Activated T-cell treated with anti-CD3 and anti-CD28 coated beads, Interleukin-2, amount 50 U/mL, for 1 hour (primary cell): ENCODE measurements at regions not wholly inside any gene's neighbourhood (a gene's known extent, or its start where the extent isn't known, plus 50 kb on each side); places are given as distances from the start of the nearest gene placed in this dataset.

Experiments used
- DNase-seq: peaks from one replicate; pipeline ENCODE4 v3.0.0-alpha.2; 2020

DNA sequence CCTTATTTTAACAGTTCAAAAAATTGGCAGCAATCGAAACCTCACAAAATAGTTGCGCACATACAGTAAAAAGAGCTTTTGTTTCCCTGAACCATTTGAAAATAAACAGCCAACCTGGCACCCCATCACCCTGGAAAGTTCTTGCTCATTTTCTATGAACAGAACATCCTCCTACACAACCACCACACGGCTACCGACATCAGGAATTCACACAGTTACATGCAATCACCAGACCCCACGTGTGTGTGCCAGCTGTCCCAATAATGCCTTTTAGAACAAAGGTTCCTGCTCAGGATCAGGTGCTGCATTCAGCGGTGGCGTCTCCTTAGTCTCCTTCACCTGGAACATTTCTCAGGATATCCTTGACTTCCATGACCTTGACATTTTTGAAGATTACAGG lies 186.5 kb downstream of the KLF13 start:
- no peak for DNase-seq

DNA sequence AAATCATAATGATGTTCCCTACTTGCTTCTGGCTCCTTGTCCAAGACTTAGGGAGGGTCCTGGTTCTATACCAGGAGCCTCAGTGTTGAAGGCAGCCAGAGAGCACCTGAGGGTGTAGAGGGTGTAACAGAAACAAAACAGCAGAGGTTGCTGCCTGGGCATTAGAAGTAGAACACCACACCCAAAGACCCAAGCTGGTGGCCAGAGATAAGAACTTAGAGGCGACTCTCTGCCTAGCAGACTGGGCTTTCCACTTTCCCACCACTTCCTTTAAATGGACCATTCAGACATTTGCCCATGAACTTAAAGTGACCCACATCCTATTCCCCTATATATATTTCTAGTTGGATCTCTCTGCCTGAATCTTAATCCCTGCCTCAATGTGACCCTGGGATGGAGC lies 189.8 kb downstream of the KLF13 start:
- DNase-seq, result no peak

DNA sequence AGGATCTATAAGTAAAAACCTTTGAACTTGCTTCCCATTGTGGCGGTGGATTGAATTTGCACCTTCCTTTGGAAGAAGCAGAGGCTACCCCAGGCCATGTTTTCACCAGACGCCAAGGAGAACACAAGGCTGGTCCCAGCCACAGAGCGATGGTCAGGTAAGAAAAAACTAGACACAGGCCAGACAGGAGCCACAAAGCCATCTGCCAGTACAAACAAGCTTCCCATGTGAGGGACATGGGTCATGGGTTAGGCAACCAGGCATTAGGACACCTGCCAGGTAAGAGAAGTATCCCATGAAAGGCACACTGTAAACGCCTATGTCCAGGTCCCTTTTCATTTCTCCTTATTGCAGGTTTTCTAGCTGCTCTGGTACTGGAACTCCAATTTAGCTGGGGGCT lies 190.2 kb downstream of the KLF13 start:
- no peak for DNase-seq

DNA sequence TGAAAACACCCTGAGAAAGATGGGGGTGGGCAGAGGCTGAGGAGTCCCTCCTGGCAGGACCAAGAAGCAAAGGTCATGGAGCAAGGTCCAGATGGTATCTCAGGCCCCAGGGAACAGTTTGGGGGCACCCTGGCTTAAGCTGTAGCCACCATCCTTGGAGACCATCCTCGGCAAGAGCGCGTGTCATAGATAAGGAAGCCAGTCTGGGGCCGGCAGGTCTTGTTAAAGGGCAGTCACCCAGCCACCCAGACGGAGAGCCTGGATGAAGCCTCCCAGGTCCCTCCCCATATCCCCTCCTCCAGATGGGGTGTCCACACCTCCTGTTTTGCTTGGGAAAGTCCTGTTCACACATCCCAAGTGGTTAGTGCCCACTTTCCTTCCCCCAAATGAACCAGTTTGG lies 191.1 kb downstream of the KLF13 start:
- no peak for DNase-seq

DNA sequence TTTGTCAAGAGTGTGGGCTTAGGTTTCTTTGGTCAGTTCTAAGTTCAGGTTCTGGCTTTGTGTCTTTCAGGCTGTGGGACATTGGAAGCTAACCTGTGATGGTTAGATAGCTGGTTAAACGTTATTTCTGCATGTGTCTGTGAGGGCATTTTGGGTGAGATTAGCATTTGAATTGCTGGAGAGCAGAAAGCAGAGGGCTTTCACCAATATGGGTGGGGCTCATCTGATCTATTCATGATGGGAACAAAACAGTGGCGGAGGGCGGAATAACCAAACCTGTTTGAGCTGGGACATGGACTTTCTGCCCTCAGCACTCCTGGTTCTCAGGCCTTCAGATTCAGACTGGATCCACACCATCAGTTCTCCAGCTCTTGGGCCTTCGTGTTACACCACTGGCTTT lies 195.4 kb downstream of the KLF13 start:
- DNase-seq, result no peak

DNA sequence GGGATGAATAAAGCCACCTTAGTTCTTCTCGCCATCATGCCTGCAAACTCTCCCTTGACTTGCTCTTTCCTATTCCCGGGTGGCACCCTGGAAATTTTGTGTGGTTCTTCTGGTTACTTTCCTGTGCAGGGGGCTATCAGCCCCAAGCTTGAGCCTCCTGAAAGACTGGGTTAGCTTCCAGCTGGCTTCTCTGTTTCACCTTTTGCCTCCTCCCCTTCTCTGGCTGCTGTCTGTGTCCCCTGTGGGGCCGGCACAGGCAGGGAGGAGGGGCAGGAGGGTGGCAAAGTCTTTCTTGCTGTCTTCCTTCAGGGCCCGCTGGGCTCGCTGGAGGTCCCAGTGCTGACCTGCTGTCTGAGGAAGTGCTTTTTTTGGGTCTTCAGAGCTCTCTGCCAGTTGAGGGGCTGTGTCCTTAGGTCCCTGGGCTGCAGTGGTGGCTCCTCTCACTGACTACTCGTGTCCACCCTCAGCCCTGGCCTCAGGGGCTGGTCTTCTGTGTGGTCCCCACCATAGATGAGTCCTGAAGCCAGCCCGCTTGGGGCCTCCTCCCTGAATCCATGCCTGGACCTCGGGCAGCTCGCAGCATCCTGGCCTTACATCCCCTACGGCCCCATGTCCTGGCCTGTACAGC lies 196.5 kb downstream of the KLF13 start:
- no peak for DNase-seq

DNA sequence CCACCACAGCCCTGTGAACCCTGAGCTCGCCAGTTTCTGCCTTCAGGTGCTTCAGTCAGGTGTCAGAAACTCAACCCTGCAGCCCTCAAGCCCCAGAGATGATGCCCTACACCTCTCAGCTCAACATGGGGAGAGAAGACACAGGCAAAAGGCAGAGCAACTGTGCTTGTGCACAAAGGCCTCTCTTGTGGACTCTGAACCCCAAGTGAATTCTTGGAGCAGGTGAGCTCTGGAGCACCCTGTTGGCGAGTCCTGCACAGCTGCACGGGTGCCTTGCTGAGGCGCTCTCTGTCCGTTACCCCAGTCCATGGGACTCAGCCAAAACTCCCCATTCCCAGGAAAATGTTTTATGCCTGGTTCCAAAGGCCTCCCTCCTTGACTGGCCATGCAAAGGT lies 197.0 kb downstream of the KLF13 start:
- DNase-seq, result no peak

DNA sequence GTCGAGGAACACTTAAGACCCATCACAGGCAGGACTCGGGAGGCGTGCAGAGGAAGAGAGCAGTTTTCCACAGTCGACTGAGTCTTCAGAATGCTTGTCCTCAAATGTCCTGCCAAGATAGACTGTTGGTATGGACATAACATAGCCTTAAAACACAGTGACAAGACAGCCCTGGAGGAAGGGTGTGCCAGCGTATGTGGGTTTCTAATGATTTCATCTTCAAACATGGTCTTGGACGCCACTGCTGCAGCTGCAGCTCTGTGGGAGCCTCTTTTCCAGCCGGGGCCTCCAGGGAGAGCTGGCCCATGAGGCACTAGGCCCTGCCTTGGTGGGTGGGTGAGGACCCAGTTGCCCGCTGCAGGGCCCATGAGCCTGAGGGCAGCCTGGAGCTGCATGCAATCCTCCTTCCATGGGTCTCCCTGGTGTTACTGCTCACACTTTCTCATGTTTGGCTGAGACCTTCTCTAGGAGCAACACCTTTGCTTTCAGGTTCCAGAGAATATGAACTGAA lies 198.6 kb downstream of the KLF13 start:
- DNase-seq, result no peak

DNA sequence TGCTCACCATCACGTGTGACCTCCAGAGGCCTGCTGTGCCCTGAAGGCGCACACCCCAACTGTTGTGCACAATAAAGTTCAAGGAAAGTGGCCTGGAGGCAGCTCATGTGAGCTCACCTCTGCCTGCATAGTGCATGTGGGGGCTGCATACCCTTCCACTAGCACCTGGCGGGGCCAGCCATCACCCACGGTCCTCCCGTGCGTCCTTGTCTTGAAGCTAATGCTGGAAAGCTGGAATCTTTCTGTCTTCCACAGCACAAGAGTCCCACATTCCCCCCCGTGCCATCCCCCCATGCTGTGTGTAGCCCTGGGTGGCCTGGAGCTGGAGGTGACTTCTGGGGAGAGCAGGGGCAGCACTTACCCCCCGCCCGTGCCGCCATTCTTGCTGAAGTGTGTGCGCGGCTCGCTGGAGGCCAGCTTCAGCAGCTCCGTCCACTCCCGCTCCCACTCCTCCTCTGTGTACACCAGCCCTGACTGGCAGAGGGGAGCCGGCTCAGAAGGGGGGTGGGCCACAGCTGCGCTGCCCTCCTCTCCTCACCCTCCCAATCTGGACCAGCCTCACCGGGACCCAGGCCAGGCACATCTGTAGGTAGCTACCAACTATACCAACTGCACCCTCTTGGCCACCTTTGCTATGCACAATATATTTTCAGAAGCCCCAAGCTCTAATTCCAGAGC lies 199.5 kb downstream of the KLF13 start:
- DNase-seq, result no peak

DNA sequence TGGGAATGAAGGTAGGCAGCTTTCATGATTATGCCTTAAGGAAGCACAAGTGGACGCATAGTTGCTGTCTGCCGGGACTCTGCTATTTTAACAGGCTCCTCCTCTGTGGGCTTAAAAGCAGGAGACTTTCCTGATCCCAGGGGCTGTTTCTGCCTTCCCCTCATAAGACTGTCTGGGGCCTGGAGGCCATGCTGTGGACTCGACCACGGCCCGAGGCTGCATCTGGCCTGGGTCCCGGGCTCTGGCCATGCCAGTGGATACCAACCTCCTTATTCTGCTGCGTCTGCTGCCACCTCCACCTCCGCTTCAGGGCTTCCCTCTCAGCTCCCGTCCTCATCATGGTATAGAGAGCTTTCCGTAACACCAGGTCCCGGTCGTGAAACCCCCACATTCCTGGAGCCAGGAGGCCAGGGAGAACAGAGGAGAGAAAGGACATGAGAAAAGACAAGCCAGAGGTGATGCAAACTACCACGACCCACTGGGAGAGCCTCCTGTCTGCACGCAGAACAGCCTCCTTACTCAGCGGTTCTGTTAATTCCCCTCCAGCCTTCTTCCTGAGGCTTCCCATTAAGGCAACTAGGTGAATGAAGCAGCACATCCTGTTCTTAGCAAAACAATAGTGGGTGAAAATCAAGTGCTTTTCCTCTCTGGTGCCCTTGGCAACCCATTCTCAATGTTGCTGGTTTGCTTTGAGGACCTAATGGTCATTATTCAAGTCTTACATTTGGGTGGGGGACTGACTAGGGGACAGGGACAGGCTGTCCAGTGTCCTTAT lies 200.5 kb downstream of the KLF13 start:
- DNase-seq, result no peak

DNA sequence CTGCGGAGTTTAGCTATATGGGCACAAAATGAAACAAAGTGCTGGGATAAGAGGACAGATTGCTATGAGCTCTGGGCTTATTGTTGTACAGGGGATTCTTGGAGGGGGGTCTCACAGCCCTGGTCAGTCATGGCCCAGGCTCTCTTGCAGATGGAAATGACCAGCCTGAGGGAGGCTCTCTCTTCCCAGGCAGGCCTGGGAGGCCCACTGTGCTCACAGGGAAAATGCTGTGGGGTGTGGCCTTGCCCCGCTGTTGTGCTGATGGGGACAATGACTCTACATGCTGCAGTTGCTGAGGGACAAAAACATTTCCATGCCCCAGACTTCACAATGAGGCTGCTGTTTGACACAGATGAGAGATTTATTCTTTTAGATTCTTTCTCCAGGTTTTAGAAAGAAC lies 202.2 kb downstream of the KLF13 start:
- no peak for DNase-seq

DNA sequence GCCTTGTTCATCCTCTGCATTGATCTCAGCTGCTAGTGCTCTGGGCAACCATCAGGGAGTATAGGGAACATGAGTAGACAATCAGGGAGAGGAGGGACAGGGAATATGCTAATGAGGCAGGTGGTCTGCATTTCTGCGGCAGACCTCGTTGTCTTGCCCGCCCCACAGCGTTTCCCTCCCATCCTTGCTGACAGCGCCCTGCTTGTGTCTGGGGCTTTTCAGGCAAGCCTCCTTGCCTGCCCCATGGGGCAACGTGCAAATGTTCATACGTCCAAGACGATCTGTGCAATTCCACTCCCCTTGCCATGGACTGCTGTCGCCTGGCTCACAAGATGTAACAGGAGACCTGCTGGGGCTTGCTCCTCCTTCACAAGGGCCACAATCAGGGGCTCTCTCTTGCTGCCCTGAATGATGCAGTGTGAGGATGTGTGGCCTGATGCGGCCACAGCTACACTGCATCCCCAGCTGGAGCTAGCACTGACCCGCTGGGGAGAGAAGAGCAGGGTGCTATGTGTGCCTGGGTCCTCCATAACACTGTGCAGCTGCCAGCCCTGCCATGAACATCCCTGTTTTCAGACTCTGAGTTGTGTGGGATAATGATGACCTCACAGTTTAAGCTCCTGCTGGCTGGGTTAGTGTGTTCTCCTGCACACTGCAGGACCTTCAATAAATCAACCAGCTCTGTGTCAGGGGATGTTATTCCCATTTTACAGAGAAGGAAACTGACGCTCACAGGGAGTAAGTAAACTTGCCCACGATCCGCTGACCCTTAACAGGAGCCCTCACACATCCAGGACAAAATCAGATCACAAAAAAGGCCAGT lies 211.3 kb downstream of the KLF13 start:
- no peak for DNase-seq

DNA sequence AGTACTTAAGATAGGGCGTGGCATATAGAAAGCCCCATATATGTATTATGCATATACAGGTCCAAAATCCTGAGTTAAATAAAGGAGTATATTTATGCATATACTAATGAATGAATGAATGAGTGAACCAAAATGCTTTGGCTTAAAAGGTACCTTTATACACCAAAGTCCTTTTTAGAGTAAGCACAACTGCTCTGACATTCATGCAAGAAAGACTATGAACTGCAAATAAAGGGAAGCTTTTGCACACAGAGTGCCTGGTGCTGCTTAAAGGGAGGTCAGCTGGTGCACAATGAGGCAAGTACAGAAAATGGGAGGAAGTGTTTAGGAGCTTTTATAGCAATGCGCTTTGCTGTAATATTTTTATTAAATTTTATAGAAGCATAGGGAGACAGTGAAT lies 214.0 kb downstream of the KLF13 start:
- no peak for DNase-seq

DNA sequence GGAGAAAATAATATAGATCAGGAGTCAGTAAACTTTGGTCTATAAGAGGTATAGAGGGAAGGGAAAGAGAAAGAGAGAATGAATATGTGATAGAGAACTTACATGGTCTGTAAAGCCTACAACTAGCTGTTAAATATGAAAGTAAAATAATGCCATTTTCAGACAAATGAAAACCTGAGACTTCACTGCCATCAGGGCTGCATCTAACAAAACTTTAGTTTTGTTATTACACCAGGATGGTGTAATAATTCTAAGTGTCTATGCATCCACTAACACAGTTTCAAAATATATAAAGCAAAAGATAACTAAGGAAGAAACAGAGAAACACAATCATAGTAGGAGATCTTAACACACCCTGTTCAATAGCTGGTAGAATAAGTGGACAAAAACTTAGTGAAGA lies 217.7 kb downstream of the KLF13 start:
- DNase-seq, result no peak

DNA sequence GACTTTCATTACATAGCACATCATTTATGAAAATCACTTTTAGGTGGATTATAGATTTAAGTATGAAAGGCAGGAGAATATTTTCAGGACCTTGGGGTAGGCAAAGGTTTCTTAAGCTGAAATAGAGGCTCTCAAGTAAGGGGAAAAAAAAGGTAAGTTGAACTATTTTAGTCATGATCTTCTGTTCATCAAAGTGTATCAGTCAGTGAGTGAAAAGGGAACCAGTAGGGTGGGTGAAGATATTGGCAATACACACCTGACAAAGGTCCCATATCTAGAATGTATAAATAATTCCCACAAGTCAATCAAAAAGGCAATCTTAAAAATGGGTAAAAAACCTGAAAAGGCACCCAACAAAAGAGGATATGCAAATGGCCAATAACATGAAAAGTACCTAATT lies 218.6 kb downstream of the KLF13 start:
- no peak for DNase-seq

DNA sequence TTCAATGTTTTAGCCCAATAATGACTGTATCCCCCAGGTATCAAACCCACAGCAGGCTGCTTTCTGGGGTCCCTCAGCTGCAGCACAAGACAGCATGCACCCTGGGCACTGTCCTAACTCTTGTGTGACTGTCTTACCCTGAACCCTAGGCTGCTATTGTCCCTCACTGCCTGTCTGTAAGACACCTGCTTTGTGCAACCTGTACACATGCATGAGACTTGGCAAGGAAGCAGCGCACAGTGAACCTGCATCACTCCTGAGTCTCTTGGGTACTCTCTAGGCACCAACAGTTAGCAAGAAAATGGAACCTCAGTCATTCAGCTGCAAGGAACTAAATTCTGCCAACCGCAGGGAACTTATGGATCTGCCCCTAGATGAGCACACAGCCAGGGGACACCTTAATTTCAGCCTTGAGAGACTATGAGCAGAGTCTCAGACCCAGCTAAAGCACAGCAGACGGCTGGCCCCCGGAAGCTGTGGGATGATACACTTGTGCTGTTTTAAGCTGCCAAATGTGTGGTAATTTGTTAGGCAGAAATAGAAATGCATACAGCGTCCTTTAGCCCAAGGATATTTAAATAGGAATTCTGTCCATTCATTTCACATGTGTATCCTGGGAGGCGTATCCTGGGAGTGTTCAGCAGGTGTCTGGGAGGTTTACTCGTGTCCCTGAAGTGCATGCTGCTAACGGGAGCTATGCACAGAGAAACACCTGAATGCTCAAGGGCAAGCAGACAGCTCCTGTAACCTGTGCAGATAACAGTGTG lies 223.8 kb downstream of the KLF13 start:
- DNase-seq, result no peak

DNA sequence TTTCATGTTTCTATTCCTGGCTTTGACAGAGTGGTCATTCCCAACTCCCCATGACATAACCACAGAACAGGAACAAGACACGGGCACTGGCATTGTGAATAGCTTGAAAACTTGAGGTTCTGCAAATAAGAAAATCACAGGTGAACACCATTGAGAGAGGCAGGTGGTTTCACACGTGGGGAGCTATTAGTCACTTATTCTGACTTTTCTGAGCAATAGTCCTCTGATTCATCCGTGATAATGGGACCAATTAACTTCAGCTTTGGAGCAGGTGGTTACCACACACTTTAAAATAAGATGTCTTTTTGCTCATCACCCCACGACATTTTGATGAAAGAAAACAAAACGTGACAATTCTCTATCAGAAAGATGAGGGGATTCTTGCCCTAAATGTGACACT lies 224.7 kb downstream of the KLF13 start:
- DNase-seq, result no peak

DNA sequence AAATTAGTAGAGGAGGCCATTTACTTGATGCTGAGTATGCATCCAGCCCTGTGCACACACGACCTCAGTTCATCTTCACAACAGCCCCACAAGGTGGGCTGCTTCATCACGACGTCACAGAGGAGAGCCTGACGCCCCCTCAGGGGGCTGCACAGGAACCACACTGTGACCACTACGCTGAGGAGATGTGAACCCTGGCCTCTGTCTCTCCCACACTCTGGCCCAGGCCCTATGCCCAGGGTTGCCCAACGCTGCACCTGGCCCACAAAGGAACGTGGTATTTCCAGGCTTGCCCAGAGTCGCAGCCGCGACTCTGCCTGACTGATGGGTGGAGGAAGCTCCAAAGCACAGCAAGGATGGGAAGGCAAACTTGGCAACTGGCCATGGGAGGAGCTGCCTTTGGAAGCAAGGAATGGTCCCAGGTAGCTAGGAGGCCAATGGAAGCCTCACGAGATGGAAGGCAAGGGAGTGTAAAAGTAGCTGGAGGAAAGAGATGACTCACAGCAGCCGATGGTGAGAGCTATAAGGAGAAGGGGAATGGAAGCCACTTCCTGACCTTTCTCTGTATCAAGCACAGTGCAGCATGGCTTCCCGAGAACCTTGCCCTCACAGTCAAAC lies 226.0 kb downstream of the KLF13 start:
- DNase-seq, result no peak

DNA sequence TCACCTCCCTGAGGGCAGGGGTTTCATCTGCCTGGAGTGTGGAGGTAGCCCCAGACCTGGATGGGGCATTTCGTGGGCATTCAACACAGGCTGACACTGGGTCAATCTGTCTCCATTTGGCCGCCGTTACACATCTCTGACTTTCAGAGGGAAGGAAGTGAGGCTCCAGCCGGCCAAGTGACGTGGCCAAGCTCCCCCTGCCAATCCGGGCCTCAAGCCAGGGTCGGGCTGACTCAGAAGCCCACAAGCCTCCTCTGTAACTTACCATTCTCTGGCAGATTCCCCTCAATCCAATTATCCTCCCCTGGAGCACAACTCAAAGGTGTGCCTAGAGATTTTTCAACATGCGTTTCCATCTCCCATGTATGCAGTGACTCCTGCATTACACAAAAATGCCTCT lies 227.6 kb downstream of the KLF13 start:
- DNase-seq, result no peak

DNA sequence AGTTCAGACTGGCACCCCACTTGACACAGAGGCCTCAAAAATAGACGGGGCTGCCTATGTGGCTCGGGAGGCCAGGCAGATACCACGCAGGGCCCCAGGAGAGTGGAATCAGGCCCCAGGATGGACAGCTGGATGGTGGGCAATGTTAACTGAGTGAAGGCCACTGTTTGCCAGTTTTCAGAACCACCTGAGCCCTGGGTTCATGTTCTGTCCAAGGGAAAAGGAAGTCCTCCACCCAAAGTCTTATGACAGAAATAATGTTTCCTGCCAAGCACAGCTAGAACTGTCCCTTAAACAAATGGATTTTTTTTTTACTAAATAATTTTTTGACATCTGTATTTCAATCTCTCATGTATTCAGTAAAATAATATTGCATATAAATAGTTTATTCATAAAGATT lies 228.4 kb downstream of the KLF13 start:
- DNase-seq, result no peak

DNA sequence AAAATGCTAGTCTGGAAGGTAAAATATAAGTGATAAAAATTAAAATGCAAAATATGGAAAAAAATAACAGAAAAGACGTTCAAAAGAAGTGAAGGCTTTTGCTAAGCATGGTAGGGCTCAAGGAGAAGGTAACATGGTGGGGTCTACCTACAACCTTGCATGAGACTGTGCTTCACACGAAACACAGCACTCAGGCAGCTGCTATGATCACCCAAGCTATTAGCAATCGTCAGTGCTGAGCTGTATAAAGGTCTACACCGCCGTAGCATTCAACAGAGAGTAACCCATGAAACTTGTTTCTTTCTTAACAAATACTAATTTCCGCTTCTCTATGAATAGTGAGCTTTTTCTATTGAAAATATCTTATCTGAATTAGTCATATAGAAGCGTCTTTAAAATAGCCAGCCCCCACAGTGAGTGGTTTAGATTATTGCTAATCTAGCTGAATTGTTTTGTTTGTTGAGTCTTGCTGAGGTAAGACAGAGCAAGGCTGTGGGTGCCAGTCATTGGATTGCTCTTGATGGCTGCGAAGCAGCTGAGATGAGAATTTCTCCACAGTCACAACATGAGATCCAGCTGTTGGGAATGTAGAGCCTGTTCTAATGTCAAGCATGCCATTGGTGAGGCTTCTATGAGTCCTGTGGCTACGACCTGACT lies 230.0 kb downstream of the KLF13 start:
- no peak for DNase-seq
